ENCODE measurements at regions not wholly inside any gene's neighbourhood (a gene's known extent, or its start where the extent isn't known, plus 50 kb on each side); places are given as distances from the start of the nearest gene placed in this dataset.

DNA sequence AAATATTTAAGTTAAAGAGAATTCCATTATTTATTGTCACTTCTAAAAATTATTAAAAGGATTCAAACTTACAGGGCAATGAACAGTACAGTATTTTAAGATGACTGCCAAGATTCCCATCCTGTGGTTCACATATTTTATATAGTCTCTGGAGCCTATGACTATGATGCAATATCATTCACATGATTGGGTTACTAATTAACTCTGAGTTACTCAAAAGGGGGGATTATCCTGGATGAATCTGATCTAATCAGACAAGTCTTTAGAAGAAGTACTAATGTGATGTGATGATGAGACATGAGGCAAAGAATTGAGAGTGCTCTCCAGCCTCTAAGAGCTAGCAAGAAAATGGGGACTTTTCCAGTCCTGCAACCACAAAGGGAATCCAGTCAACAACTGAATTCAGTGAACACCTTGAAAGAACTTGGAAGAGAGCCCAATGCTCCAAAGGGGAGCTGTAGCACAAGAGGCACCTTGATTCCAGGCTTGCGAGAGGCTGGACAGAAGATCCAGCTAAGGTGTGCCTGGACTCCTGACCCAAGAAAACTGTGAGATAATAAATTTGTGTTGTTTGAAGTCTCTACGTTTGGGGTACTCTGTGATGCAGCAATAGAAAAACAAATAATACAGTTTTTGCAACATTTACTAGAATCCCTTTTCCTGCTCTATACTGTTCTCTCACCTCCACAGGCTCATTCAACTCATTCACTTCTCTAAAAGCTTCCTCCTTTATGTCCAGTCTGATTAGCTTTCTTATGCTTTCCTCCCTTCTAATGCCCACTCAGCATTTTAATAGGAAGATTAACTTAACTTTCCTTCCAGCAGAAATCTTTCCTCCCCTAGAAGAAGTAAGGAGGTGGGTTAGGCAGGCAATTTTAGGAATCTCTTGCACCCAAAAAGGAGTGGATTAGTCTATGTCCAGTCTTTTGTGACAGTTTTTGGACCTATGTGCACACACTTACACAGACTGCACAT is 133.8 kb upstream of the LCORL start:
- TF ChIP-seq, protein P1, sequence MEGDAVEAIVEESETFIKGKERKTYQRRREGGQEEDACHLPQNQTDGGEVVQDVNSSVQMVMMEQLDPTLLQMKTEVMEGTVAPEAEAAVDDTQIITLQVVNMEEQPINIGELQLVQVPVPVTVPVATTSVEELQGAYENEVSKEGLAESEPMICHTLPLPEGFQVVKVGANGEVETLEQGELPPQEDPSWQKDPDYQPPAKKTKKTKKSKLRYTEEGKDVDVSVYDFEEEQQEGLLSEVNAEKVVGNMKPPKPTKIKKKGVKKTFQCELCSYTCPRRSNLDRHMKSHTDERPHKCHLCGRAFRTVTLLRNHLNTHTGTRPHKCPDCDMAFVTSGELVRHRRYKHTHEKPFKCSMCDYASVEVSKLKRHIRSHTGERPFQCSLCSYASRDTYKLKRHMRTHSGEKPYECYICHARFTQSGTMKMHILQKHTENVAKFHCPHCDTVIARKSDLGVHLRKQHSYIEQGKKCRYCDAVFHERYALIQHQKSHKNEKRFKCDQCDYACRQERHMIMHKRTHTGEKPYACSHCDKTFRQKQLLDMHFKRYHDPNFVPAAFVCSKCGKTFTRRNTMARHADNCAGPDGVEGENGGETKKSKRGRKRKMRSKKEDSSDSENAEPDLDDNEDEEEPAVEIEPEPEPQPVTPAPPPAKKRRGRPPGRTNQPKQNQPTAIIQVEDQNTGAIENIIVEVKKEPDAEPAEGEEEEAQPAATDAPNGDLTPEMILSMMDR (IDR thresholded peaks at IDR 0.05) = no peak
- no peak for TF ChIP-seq EP300 (IDR thresholded peaks at IDR 0.05)
